ENCODE measurements at regions not wholly inside any gene's neighbourhood (a gene's known extent, or its start where the extent isn't known, plus 50 kb on each side); places are given as distances from the start of the nearest gene placed in this dataset.

DNA sequence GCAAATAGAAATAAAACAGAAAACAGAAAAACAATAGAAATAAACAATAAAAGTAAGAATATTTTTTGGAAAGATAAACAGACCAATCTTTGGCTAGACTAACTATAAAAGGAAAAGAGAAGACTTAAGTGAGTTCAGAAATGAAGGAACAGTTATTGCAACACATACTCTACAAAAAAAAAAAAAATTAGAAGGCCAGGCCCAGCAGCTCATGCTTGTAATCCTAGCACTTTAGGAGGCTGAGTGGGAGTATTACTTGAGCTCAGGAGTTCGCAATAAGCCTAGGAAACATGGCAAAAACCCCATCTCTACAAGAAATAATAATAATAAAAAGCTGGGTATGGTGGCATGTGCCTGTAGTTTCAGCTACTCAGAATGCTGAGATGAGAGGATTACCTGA is 336.7 kb downstream of the DTHD1 start:
- TF ChIP-seq, protein P1, sequence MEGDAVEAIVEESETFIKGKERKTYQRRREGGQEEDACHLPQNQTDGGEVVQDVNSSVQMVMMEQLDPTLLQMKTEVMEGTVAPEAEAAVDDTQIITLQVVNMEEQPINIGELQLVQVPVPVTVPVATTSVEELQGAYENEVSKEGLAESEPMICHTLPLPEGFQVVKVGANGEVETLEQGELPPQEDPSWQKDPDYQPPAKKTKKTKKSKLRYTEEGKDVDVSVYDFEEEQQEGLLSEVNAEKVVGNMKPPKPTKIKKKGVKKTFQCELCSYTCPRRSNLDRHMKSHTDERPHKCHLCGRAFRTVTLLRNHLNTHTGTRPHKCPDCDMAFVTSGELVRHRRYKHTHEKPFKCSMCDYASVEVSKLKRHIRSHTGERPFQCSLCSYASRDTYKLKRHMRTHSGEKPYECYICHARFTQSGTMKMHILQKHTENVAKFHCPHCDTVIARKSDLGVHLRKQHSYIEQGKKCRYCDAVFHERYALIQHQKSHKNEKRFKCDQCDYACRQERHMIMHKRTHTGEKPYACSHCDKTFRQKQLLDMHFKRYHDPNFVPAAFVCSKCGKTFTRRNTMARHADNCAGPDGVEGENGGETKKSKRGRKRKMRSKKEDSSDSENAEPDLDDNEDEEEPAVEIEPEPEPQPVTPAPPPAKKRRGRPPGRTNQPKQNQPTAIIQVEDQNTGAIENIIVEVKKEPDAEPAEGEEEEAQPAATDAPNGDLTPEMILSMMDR (conservative IDR thresholded peaks at IDR 0.05), result no peak
- H3K27ac ChIP-seq, result no peak overlapping the region

DNA sequence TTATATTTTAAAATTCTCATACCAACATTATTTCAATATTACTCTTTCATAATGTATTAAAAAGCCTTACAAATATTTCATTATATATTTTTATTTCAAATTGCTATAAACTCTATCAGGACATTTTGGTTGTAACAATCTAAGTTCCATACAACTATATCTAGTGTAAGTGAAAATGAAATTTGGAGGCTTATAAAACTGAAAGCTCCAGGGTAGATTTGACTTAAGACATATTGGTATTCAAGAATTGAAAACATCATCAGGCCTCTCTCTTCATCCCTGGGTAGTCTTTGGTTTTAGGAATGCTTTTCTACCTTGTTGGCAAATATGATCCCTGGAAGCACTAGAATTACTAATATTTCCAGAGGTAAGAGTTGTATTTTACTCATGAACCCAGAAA is 342.6 kb downstream of the DTHD1 start:
- H3K27ac ChIP-seq, result no peak overlapping the region
- TF ChIP-seq, protein P1 (conservative IDR thresholded peaks at IDR 0.05), result no peak

- TF ChIP-seq, protein P1 (conservative IDR thresholded peaks at IDR 0.05), result no peak
- H3K27ac ChIP-seq, result no peak overlapping the region
Observed at GRCh38 chr4:36638273-36638811, 356.9 kb downstream of the DTHD1 start.

DNA sequence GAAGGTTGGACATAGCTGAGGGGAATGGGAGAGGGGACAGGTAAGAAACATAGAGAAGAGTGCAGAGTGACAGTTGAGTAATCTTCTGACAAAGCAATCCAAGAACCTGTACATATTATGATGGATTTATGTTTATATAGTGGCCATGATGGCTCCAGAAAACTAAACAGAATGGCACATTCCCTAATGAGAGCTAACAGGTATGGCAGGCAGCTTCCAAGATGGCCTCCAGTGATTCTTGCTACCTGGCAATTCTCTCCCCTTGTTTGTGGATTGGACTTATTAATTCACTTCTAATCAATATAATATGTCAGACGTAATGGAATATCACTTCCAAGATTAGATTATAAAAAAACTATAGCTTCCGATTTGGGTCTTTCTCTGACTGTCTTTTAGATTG is 359.5 kb downstream of the DTHD1 start:
- TF ChIP-seq, protein P1 (conservative IDR thresholded peaks at IDR 0.05), result no peak
- H3K27ac ChIP-seq, result no peak overlapping the region

DNA sequence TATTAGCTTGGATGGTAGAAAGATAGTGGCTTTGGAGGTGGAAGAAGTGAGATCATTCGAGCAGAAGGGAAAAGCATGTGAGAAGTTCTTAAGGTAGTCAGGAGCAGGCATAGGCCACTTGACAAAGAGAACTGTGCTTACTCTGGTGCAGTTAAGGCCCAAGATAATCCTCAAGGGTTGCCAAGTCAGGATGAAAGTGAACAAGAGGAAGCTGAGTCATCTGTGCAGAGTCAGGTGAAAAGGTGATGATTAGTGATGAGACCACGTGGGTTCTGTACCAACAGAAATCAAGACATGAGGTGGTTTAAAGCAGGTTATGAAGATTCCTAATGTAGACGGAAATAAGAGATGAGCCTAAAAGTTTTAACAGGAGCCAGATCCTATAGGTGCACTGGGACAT is 369.8 kb downstream of the DTHD1 start:
- TF ChIP-seq, protein P1 (conservative IDR thresholded peaks at IDR 0.05), result no peak
- no peak overlapping the region for H3K27ac ChIP-seq

DNA sequence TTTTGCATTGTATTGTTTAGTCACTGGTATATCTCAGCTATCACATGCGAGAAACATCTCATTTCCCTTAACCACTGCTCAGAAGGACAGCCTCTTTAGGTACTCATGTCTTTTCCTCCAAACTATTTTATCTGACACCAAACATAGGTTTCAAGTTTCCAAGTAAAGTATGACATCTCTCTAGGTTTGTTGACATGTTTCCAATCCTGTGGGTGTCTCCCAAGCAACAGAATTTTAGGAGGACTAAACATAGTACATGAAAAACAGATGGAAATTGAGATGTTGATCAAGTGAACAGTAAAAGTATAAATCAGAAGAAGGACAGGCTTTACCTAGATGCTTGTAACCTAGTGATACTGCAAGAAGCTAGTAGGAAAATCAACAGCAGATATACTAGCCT is 371.4 kb downstream of the DTHD1 start:
- no peak overlapping the region for H3K27ac ChIP-seq
- TF ChIP-seq, protein P1 (conservative IDR thresholded peaks at IDR 0.05), result no peak

- TF ChIP-seq, protein P1 (conservative IDR thresholded peaks at IDR 0.05), result no peak
Observed at GRCh38 chr4:36665985-36666527, 384.6 kb downstream of the DTHD1 start.

More at GRCh38 chr4:36665985-36666527, 384.6 kb downstream of the DTHD1 start:
- H3K27ac ChIP-seq, result no peak overlapping the region

All from VCaP (cell line).